Liver (tissue), 8 donors: ENCODE measurements at regions not wholly inside any gene's neighbourhood (a gene's known extent, or its start where the extent isn't known, plus 50 kb on each side); places are given as distances from the start of the nearest gene placed in this dataset.

Source experiments
- DNase-seq: peaks from one replicate; pipeline ENCODE4 v3.0.0-alpha.2; 2017; ENCODE audit warnings: low spot score
- H3K27ac ChIP-seq, 2 donors: one replicate each; pipeline ENCODE4 v1.7.0; 2013; ENCODE audit warnings: inconsistent platforms in 2 of 2, low read length in 2 of 2, control low read depth in 1 of 2, low read depth in 1 of 2, mild to moderate bottlenecking in 1 of 2
- H3K27me3 ChIP-seq, 4 donors: one replicate each; pipeline versions ENCODE4 v1.6.1 to v1.7.0; 2013; ENCODE audit warnings: low read length in 3 of 4, inconsistent platforms in 1 of 4, mild to moderate bottlenecking in 1 of 4, moderate library complexity in 1 of 4; ENCODE audit not compliant: control insufficient read depth in 4 of 4, insufficient read depth in 4 of 4
- H3K36me3 ChIP-seq, 4 donors: one replicate each; pipeline versions ENCODE4 v1.6.1 to v1.7.0; 2013; ENCODE audit warnings: low read length in 3 of 4, mild to moderate bottlenecking in 3 of 4, low read depth in 1 of 4, moderate library complexity in 1 of 4; ENCODE audit not compliant: control insufficient read depth in 4 of 4, insufficient read depth in 3 of 4
- H3K4me1 ChIP-seq, 4 donors: one replicate each; pipeline versions ENCODE4 v1.6.1 to v1.7.0; 2013; ENCODE audit warnings: low read length in 3 of 4, mild to moderate bottlenecking in 3 of 4, moderate library complexity in 1 of 4; ENCODE audit not compliant: control insufficient read depth in 4 of 4, insufficient read depth in 4 of 4
- H3K4me3 ChIP-seq, 3 donors: one replicate each; pipeline versions ENCODE4 v1.6.1 to v1.7.0; 2013; ENCODE audit warnings: low read length in 3 of 3, control low read depth in 1 of 3, low read depth in 1 of 3, mild to moderate bottlenecking in 1 of 3
- H3K9ac ChIP-seq, 2 donors: one replicate each; pipeline ENCODE4 v1.7.0; 2013; ENCODE audit warnings: low read length in 2 of 2, mild to moderate bottlenecking in 2 of 2, moderate library complexity in 2 of 2, control low read depth in 1 of 2, low read depth in 1 of 2
- H3K9me3 ChIP-seq, 4 donors: one replicate each; pipeline versions ENCODE4 v1.6.1 to v1.7.0; 2013; ENCODE audit warnings: low read length in 3 of 4; ENCODE audit not compliant: control insufficient read depth in 4 of 4
- CTCF ChIP-seq: fragments of 150-350 bp; IDR thresholded peaks from 2 replicates; pipeline ENCODE4 v1.5.1; 2017; ENCODE audit warnings: improper control_type of control experiment, low read depth, low read length; ENCODE audit not compliant: missing input control
- EGR1 ChIP-seq, 2 donors: IDR thresholded peaks; 2 replicates each; pipeline ENCODE4 v1.6.1; 2016 to 2018; ENCODE audit warnings: antibody characterized with exemption in 2 of 2, low read depth in 2 of 2
- FOXA1 ChIP-seq: IDR thresholded peaks from 2 replicates; pipeline ENCODE4 v1.6.1; 2016; ENCODE audit warnings: antibody characterized with exemption
- FOXA2 ChIP-seq: IDR thresholded peaks from 2 replicates; pipeline ENCODE4 v1.6.1; 2016; ENCODE audit warnings: antibody characterized with exemption
- GABPA ChIP-seq, 2 donors: IDR thresholded peaks in 1 of 2; conservative IDR thresholded peaks in 1 of 2; 2 replicates each; pipeline ENCODE4 v1.6.1; 2016; ENCODE audit warnings: antibody characterized with exemption in 2 of 2, mild to moderate bottlenecking in 1 of 2, moderate library complexity in 1 of 2
- HNF4A ChIP-seq, 2 donors: conservative IDR thresholded peaks; 2 replicates each; pipeline ENCODE4 v1.6.1; 2016; ENCODE audit warnings: antibody characterized with exemption in 2 of 2, mild to moderate bottlenecking in 2 of 2
- HNF4G ChIP-seq: IDR thresholded peaks from 2 replicates; pipeline ENCODE4 v1.6.1; 2016; ENCODE audit warnings: antibody characterized with exemption
- JUND ChIP-seq, 2 donors: IDR thresholded peaks; 2 replicates each; pipeline ENCODE4 v1.6.1; 2016; ENCODE audit warnings: antibody characterized with exemption in 2 of 2
- MAX ChIP-seq: IDR thresholded peaks from 2 replicates; pipeline ENCODE4 v1.6.1; 2016; ENCODE audit warnings: antibody characterized with exemption
- NR2F2 ChIP-seq: IDR thresholded peaks from 2 replicates; pipeline ENCODE4 v1.6.1; 2016; ENCODE audit warnings: antibody characterized with exemption
- RAD21 ChIP-seq, 2 donors: IDR thresholded peaks; 2 replicates each; pipeline ENCODE4 v1.6.1; 2016; ENCODE audit warnings: antibody characterized with exemption in 2 of 2, mild to moderate bottlenecking in 2 of 2
- REST ChIP-seq: IDR thresholded peaks from 2 replicates; pipeline ENCODE4 v1.6.1; 2016; ENCODE audit warnings: antibody characterized with exemption, mild to moderate bottlenecking
- RXRA ChIP-seq, 2 donors: IDR thresholded peaks; 2 replicates each; pipeline ENCODE4 v1.6.1; 2017 to 2018; ENCODE audit warnings: antibody characterized with exemption in 2 of 2, mild to moderate bottlenecking in 1 of 2
- SP1 ChIP-seq: IDR thresholded peaks from 2 replicates; pipeline ENCODE4 v1.6.1; 2018; ENCODE audit warnings: antibody characterized with exemption, mild to moderate bottlenecking
- TAF1 ChIP-seq: conservative IDR thresholded peaks from 2 replicates; pipeline ENCODE4 v1.6.1; 2016; ENCODE audit warnings: antibody characterized with exemption, mild to moderate bottlenecking
- YY1 ChIP-seq: IDR thresholded peaks from 2 replicates; pipeline ENCODE4 v1.6.1; 2016; ENCODE audit warnings: antibody characterized with exemption, mild to moderate bottlenecking
- ZBTB33 ChIP-seq: IDR thresholded peaks from 2 replicates; pipeline ENCODE4 v1.6.1; 2016; ENCODE audit warnings: antibody characterized with exemption
- WGBS: extraction: QIAGEN DNeasy Blood & Tissue Kit; methylation state at CpG from one replicate; pipeline ENCODE4 v1.1.7; 2013; 5-methylcytosine and 5-hydroxymethylcytosine counted together
- TF ChIP-seq, protein P1 (sequence below): IDR thresholded peaks from 2 replicates; pipeline ENCODE4 v1.6.1; 2016; ENCODE audit warnings: antibody characterized with exemption
- donor health status: healthy.
- donor health status: healthy.
- donor health status: healthy.
- donor health status: healthy.
- donor health status: healthy.

- H3K9me3 ChIP-seq, result no peaks in the 10 kb centered on the region
- no peak overlapping the region for H3K4me3 ChIP-seq
- H3K27me3 ChIP-seq, result peaks cover 0 to 2% (median 0%) of the 10 kb centered on the region in 4 donors
- TF ChIP-seq NR2F2, result no peak
- TF ChIP-seq SP1, result no peak
- no peak for TF ChIP-seq HNF4G
- TF ChIP-seq HNF4A (conservative IDR thresholded peaks at IDR 0.05), result no peak
- TF ChIP-seq, protein P1, sequence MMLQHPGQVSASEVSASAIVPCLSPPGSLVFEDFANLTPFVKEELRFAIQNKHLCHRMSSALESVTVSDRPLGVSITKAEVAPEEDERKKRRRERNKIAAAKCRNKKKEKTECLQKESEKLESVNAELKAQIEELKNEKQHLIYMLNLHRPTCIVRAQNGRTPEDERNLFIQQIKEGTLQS, result no peak
- no peak for TF ChIP-seq RAD21 (IDR thresholded peaks at IDR 0.05)
- no peak for TF ChIP-seq GABPA (IDR thresholded peaks at IDR 0.05 in 1 of 2, conservative IDR thresholded peaks at IDR 0.05 in 1 of 2)
- 78% methylated on average over 1 of the region's 1 CpG for WGBS
- no peaks in the 10 kb centered on the region for H3K36me3 ChIP-seq
- H3K27ac ChIP-seq, result no peak overlapping the region
- no peaks in the 10 kb centered on the region for H3K4me1 ChIP-seq
- H3K9ac ChIP-seq, result no peak overlapping the region
- DNase-seq, result no peak
These were observed 796.4 kb upstream of the CDH2 start for GRCh38 chr18:28973324-28973723.

- WGBS, result 75% methylated on average over 5 of the region's 5 CpGs
- H3K36me3 ChIP-seq, result no peaks in the 10 kb centered on the region
- H3K27me3 ChIP-seq, result peaks cover 0 to 2% (median 0%) of the 10 kb centered on the region in 4 donors
- DNase-seq, result no peak
- H3K4me1 ChIP-seq, result no peaks in the 10 kb centered on the region
- H3K27ac ChIP-seq, result no peak overlapping the region
- no peak overlapping the region for H3K9ac ChIP-seq
- TF ChIP-seq NR2F2 (no peak), JUND (IDR thresholded peaks at IDR 0.05) (no peak), GABPA (IDR thresholded peaks at IDR 0.05 in 1 of 2, conservative IDR thresholded peaks at IDR 0.05 in 1 of 2) (no peak), FOXA2 (no peak), EGR1 (IDR thresholded peaks at IDR 0.05; ENCODE audit: low read depth in 2 of 2) (no peak), TAF1 (no peak), RAD21 (IDR thresholded peaks at IDR 0.05) (no peak), RXRA (IDR thresholded peaks at IDR 0.05) (no peak)
- no peak overlapping the region for H3K4me3 ChIP-seq
- no peaks in the 10 kb centered on the region for H3K9me3 ChIP-seq
These were observed 795.5 kb upstream of the CDH2 start for GRCh38 chr18:28972333-28972907.

- H3K27me3 ChIP-seq, result no peaks in the 10 kb centered on the region
- TF ChIP-seq ZBTB33, result no peak
- TF ChIP-seq FOXA1, result no peak
- TF ChIP-seq MAX, result no peak
- no peak for TF ChIP-seq REST
- TF ChIP-seq YY1, result no peak
- no peak for TF ChIP-seq CTCF
- TF ChIP-seq GABPA (IDR thresholded peaks at IDR 0.05 in 1 of 2, conservative IDR thresholded peaks at IDR 0.05 in 1 of 2), result no peak
These were observed 786.6 kb upstream of the CDH2 start for GRCh38 chr18:28963481-28963880.

More at GRCh38 chr18:28963481-28963880, 786.6 kb upstream of the CDH2 start:
- Histone ChIP-seq H3K4me3 (no peak overlapping the region), H3K4me1 (no peaks in the 10 kb centered on the region), H3K36me3 (no peaks in the 10 kb centered on the region), H3K9ac (no peak overlapping the region), H3K9me3 (no peaks in the 10 kb centered on the region), H3K27ac (no peak overlapping the region)
- no peak for DNase-seq
